ENCODE measurements at regions not wholly inside any gene's neighbourhood (a gene's known extent, or its start where the extent isn't known, plus 50 kb on each side); places are given as distances from the start of the nearest gene placed in this dataset.
"Not testable (repeated sequence)": the region's sequence is repeated elsewhere in the genome, so short reads cannot be mapped to it uniquely, and the experiment has no call there.

DNA sequence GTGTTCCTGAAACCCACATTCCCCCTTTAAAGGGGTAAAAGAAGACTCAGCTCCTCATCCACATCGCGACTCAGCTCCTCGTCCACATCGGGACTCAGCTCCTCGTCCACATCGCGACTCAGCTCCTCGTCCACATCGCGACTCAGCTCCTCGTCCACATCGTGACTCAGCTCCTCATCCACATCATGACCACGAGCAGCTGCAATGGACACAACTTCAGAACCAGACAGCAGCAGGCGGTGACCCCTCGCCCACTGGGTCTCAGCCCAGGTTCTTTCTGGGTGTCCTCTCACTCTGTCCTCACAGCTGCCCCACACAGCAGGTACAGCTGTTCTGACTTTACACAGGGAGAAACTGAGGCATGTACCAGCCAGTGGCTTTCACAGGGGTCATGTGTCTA, 163.5 kb upstream of the SALL3 start:
- no peak for DNase-seq

DNA sequence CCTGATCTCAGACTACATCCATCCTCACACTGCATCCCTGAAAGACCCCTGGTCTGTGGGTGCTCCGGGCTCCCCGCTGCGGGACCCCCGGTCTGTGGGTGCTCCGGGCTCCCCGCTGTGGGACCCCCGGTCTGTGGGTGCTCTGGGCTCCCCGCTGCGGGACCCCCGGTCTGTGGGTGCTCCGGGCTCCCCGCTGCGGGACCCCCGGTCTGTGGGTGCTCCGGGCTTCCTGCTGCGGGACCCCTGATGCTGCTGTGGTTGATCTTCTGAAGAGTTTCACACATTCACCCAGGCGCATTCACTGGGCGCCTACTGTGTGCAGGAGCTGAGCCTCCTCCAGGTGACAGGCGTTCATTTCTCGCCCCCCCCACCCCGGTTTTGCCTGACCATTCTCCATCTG, 162.7 kb upstream of the SALL3 start:
- DNase-seq: no peak

DNA sequence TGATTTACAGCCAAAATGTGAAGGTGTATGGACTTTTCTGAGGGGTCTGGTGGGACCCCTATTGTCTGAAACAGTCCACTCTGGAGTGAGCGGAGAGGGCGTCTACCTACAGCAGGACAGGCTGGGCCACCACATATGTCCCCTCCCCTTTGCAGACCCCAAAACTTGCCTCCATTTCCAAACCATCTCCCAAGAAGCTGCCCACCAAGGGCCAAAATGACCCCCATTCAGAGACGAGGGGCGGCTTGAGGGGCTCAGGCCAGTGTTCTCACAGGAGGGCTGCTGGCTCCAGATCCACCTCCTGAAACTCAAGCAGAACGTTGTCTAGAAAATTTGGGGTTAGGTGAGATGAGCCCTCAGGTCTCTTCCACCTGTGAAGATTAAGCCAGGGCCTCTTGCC, 161.1 kb upstream of the SALL3 start:
- DNase-seq: no peak

DNA sequence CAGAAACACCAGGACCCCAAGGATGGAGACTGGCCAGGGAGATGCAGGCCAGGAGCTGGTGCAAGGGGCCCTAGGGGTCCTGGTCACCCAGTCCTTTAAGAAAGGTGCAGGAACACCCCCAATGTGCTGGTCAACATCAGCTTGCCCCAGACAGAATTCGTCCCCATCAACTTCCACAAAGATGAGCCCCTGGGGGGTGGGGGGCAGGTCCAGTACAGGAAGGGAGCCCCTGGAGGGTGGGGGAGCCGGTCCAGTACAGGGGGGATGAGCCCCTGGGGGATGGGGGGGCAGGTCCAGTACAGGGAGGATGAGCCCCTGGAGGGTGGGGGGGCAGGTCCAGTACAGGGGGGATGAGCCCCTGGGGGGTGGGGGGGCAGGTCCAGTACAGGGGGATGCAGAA, 160.7 kb upstream of the SALL3 start:
- DNase-seq: no peak

DNA sequence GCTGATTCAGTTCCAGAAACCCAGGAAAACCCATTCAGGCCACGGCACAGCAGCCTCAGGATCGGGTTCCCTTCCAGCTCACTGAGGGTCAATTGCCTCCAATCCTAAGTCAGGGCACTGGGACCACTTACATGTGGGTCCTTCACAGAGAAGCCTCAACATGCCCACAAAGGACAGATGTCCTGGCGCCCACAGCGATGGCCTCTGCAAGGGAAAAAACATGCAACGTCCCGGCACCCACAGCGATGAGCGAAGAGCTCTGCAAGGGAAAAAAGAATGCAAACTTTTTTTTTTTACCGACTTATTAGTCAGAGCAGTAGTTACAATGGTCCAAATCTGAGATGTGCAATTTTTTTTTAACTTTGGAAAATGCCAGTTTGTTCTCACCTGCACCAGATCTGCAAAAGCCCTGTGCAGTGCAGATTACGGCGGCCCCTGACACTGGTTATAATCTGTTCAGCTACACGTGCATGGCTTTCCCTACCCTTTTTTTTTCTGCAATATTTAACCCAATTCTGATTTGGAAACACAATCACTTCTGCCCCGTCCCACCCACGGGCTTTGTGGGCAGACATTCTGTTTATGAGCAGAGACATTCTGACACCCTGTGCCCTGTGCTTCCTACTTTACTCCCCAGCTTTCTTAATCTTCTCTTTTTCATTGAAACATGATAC, 159.3 kb upstream of the SALL3 start:
- no peak for DNase-seq

DNA sequence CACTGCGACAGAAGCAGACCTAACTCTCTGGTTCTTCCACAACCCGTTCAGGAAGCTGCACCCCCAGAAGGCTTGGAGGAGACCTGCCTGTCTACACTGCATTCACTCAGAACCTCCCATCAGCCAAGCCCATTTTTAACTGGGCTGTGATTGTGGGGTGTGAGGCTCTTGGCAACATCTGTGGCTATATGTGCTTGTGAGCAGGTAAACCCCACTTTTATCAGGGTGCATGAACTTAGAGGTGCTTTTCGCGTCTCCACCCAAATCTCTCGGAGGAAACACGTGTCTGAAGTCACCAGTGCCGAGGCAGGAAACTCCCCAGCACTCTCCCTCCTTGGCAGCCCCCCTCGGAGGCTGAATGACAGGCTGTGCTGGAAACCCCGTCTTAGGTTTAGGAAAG, 158.2 kb upstream of the SALL3 start:
- DNase-seq: no peak

DNA sequence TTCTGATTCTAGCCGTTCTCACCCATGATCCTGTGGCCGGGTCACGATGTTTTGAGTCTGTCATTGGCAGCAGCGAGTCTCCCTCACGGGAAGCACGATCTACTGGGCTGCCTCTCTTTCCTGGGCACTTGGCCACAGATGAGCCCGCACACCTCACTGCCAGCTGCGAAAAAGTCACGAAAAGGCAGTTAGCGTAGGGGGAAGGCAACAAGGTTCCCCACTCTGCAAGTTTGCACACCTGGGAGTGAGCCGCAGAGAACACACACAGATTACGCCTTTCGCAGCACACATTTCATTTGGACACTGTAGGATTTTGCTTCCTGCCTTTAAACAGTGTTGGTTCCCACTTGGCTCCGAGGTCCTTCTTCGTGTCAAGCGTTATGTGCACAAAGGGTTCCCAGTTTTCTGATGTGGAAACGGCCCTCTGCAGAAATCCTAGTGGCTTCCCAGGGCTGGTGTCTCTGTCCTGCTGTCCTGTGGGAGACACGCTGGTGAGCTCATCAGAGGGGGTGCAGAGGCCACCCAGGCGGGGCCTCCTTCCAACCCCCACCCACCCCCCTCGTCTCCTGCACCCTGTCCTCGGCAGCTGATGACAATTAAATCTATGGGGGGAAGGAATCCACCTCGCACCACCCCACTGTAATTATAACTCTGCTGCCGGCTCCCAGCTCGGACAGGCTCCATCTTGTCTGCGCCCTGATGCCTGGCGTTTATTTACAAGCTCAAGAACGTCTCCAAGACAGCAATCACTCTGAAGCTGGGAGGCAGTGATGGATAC, 157.3 kb upstream of the SALL3 start:
- no peak for DNase-seq

DNA sequence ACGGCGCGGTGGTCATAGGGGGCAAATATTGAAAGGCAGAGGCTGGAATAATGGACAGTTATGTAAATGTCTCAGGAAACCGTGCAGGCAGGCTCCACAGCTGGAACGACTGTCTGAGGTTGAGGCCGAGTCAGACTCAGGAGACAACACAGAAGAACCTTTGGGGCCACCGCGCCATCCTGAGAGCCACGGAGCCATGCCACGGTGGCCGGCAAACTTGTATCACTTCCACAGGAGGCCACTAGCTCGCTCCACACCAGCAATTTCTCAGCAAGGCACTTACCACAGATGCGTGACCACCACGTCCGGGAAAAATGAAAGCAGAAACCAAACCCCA, 156.7 kb upstream of the SALL3 start:
- no peak for DNase-seq

DNA sequence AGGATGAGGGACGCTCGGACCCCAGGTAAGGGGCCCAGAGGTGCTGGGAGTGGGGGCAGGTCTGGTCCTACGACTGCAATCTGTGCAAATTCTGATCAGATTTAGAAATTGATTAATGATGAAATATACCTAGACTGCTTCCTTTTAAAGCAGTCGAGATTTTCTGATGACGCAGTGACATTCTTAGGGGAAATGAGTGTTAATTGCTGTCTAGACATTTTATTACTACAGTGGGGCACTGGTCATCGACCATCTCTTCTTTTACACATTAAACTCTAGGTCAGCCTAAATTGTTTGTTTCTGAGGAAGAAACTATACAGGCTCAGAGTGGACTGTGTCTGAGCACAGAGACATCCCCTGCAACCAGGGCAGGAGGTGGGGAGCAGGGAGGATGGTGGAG, 154.4 kb upstream of the SALL3 start:
- DNase-seq: no peak

DNA sequence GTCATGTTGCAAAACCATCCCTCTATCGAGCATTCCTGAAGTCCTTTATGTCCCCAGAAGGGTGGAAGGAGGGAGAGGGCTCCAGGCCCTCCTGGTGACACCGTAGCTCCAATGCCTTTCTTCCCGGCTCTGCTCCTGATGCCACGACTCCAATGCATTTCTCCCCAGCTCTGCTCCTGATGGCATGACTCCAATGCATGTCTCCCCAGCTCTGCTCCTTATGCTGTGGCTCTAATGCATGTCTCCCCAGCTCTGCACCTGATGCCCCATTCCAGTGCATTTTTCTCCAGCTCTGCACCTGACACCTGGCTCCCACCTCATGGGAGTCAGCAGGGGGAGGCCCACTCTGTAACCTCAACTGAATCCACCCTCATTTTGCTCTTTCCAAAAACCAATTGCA, 153.0 kb upstream of the SALL3 start:
- no peak for DNase-seq

DNA sequence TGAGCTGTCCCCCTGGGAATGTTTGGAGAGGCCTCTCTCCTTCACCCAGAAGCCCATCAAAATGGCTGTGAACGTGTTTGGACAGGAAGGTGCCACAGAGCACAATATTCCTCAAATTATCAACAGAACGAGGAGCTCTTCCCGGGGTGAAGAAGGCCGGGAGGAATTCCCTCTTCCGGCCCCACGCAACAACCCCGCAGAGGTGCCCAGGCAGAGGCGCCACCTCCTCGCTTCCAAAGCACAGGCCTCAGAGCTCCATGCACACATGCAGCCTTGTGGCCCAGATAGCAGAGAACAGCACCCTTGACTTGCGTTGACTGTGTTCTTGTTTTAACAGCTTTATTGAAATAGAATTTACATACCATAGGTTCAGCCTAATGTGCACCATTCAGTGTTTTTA, 152.5 kb upstream of the SALL3 start:
- no peak for DNase-seq

DNA sequence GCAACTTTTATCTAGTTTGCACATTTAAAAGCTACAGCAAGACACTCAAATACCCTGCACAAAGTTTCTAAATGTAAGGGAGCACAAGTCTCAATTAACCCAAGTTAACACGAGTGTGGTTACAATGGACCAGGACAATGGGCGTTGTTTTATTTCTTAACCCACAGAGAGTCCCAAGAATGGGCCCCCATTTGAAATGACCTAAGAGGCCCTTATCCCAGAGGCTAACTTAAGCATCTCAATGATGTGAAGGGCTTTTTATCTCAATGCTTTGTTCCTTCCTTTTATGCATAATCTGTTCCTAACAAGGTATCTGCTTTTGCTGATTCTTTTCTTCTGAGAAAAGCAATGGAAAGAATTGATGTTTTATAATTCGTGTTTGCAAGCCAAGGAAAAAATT, 151.5 kb upstream of the SALL3 start:
- no peak for DNase-seq

DNA sequence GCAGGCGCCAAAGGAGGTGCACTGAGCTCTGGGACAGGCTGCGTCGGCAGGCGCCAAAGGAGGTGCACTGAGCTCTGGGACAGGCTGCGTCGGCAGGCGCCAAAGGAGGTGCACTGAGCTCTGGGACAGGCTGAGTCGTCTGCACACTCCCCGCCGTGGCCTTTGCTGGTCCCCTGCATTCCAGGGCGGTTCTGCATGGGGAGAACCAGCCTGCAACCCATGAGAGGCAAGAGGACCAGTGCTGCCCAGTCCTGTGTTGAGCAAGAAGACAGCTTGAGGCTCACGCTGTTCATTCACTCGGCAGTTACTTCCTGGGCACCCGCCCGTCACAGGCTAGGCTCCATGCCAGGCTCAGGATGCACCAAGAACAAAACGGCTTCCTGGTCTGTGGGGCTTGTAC, 150.6 kb upstream of the SALL3 start:
- DNase-seq: not testable (repeated sequence)

DNA sequence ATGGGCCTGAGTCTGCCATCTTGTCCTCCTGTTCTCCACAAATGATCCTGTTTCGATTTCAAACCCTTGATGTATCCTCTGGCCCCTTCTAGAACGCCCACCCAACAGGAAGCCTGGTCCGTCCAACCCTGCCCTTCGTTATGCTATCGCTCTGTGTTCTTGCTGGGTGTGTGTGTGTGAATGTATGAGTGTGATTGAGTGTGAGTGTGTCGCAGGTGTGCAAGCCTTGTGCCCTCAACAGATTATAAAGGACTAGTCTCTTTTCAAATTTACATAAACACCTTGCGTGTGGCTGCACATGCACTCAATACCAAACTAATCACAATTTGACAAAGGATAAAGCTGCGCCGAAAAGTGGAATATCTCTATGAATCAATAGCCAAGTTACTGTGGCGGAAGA, 149.5 kb upstream of the SALL3 start:
- DNase-seq: no peak

DNA sequence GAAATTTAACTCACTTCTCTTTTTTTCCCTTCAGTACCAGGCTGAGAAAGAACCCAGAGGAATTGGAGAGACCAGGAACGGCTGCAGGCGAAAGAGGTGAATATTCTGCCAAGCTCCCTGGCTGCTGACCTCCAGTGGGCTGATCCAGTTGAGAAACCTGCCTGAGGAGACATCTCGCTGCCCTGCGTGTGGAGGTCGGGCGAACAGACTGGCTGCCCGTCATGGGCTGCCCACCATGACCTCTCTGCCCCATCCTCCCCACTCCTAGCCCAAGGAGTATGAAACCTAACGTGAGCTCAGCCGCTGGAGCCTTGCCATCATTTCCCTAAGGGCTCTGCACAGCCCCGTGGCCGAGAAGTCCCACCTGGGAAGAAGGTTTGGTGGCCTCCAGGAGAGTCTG, 148.8 kb upstream of the SALL3 start:
- DNase-seq: no peak

DNA sequence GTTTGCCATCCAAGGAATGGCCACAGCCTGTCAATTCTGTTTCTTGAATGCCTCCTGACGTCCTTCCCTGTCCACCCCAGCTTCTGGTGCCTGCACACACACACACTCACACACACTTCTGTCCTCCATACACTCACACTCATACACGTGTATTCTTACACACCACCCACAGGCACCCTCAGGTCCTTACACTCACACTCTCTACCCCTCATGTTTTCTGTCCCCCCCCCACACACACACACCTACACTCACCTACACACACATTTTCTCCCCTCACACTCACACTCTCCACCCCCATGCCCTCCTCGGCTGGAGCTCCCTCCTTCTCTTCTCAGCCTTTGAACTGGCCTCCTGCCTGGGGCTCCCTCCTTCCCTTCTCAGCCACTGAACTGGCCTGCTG, 148.0 kb upstream of the SALL3 start:
- no peak for DNase-seq

DNA sequence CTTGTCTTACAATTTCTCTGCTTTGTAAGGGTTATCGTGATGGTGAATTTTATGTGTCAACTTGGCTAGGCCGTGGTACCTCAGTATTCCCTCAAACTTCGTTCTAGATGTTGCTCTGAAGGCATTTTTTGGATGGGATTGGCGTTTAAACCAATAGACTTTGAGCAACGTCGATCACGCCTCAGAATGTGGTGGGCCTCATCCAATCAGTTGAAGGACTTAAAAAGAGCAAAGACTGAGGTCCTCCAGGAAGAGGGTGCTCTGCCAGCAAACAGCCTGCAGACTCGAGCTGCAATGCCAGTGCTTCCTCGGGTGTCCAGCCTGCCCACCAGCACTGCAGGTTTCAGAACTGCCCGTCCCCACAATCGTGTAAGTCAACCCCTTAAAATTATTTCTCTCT, 145.8 kb upstream of the SALL3 start:
- DNase-seq: no peak

DNA sequence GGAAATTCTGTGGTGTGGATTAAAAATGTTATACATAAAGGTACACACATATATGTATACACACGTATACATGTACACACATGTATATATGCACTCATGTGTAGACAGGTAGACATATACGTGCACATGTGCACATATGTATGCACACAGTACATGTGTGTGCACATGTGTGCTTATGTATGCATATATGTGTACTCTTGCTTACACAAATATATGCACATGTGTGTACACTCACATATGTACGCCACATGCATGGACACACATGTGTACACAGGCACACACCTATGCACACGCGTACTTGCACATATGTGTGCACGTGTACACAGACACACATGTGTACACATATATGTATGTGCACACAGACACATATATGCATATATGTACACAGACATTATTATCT, 142.8 kb upstream of the SALL3 start:
- DNase-seq: no peak

DNA sequence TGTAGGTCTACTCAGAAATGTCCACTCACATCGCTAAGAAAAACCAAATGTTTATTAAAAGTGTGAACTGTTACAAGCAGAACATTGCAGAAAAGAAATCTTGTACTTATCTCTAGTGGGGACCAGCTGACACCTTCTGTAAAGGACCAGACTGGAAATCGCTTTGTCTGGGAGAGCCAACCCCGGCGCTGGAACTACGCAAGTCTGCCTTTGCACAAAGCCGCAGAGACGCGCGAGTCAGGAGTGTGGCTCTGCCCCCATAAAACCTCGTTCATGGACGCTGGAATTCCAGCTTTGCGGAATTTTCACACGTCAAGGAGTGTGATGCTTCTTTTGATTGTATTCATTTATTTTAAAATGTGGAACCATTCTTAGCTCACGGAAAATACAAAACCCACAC, 141.9 kb upstream of the SALL3 start:
- no peak for DNase-seq

DNA sequence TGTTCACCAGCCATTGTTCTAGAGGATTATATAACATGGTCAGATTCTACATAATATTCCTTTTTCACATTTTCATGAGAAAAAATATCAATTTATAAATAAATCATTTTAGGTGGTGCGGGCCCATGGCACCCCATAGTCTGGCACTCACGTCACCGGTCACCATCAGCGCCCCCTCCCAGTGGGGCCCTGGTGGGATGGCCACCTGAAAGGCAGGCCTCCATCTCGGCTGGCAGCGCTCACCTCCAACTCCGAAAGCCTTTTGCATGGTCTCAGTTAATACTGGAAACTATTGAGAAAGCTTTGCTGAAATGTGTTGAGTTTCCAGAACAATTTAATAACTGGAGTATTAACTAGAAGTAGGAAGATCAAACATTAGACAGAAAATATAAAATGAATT, 141.4 kb upstream of the SALL3 start:
- DNase-seq: no peak

DNA sequence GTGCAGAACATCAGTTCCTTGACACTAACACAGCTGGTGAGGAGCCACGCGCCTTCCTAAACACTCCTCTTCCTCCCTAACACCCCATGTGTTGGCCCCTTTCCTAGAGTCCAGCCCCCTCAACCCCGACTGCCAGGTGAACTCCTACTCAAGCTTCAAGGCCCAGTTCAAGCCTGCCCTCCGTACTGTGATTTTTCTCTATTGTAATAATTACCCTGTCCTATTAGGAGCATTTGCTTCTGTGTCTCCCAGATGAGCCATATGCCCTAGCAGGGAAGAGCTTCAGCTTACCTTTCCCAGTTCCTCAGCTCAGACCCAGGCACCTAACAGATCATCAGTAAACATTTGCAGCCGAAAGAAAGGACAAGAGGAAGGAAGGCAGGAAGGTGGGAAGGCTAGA, 130.6 kb upstream of the SALL3 start:
- no peak for DNase-seq

DNA sequence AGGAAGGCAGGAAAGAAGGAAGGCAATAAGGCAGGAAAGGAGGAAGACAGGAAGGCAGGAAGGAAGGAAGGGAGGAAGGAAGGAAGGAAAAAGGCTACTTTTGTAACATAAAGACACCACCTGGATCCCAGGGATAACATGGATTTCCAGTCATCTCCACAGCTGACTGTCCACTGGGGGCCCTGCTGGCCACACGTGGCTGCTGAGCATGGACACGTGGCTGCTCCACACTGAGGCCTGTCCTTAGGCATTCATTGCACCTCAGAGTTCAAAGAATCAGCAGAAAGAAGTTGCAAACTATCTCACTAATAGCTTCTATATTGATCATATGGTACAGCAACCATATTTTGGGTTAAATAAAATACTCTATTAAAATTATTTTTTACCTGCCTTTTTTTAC, 130.2 kb upstream of the SALL3 start:
- DNase-seq: no peak

DNA sequence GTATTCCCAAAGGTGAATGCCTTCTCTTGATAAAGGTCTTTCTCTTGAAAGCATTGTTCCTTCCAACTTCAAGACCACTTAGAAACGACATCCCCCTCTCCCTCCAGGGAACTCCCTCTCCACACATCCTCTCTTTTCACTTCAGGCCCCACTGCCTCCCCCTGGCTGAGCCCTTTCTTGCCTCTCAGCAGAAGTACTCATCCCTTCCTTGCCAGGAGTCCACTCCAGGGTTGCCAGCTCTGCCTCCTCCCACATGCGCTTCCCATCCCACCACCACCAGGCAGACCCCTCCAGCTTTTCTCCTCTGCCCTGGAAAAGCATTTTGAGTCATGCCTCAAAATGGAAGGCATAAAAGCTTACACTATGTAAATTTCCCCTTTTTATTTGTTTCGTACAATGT, 126.3 kb upstream of the SALL3 start:
- no peak for DNase-seq

DNA sequence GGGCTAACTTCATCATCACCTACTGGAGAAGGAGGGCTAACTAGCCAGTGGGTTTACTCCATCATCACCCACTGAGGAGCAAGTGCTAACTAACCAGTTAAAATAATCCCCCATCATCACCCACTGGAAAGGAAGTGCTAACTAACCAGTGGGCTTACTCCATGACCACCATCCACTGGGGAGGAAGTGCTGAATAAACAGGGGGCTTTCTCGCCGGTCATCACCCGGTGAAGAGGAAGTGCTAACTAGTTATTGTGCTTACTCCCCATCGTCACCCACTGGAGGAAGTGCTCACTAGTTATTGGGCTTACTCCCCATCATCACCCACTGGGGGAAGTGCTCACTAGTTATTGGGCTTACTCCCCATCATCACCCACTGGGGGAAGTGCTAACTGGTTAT, 124.4 kb upstream of the SALL3 start:
- DNase-seq: no peak

All from activated T-cell treated with anti-CD3 and anti-CD28 coated beads, Interleukin-2, amount 50 U/mL, for 1 hour (primary cell).